ENCODE measurements at regions not wholly inside any gene's neighbourhood (a gene's known extent, or its start where the extent isn't known, plus 50 kb on each side); places are given as distances from the start of the nearest gene placed in this dataset.

DNA sequence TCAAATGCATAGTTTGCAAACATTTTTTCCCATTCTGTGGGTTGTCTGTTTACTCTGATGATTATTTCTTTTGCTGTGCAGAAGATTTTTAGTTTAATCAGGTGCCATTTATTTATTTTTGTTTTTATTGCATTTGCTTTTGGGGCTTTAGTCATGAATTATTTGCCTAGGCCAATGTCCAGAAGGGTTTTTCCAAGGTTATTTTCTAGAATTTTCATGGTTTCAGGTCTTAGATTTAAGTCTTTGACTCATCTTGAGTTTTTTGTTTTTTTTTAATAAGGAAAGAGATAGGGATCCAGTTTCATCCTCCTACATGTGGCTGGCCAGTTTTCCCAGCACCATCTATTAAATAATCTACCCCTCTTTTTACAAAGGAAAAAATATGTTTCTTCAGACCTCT lies 57.2 kb upstream of the TMEM260 start:
- TF ChIP-seq EZH2 (IDR thresholded peaks at IDR 0.05; ENCODE audit: borderline replicate concordance, low read length): no peak
- TF ChIP-seq, protein P1, sequence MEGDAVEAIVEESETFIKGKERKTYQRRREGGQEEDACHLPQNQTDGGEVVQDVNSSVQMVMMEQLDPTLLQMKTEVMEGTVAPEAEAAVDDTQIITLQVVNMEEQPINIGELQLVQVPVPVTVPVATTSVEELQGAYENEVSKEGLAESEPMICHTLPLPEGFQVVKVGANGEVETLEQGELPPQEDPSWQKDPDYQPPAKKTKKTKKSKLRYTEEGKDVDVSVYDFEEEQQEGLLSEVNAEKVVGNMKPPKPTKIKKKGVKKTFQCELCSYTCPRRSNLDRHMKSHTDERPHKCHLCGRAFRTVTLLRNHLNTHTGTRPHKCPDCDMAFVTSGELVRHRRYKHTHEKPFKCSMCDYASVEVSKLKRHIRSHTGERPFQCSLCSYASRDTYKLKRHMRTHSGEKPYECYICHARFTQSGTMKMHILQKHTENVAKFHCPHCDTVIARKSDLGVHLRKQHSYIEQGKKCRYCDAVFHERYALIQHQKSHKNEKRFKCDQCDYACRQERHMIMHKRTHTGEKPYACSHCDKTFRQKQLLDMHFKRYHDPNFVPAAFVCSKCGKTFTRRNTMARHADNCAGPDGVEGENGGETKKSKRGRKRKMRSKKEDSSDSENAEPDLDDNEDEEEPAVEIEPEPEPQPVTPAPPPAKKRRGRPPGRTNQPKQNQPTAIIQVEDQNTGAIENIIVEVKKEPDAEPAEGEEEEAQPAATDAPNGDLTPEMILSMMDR (IDR thresholded peaks at IDR 0.05; ENCODE audit: low read length): no peak
